Activated naive CD4-positive, alpha-beta T cell treated with anti-CD3 and anti-CD28 coated beads for 36 hours (primary cell): ENCODE measurements at regions not wholly inside any gene's neighbourhood (a gene's known extent, or its start where the extent isn't known, plus 50 kb on each side); places are given as distances from the start of the nearest gene placed in this dataset.
"Not testable (repeated sequence)": the region's sequence is repeated elsewhere in the genome, so short reads cannot be mapped to it uniquely, and the experiment has no call there.

Experiments
- CTCF ChIA-PET: fragments of 350-600 bp; sonication (Branson Sonifier 250); formaldehyde crosslinking; loops from one replicate; lab custom pipeline; 2021; ENCODE audit warnings: antibody characterized with exemption; lab: Charles Lee
- DNase-seq: peaks from one replicate; pipeline ENCODE4 v3.0.0-alpha.2; 2020
- H3K27ac Mint-ChIP-seq: one replicate; pipeline ENCODE4 v1.8.0; 2021; ENCODE audit warnings: mild to moderate bottlenecking, mixed read lengths
- H3K27me3 Mint-ChIP-seq: one replicate; pipeline ENCODE4 v1.8.0; 2021; ENCODE audit warnings: low read depth, mixed read lengths
- H3K36me3 Mint-ChIP-seq: one replicate; pipeline ENCODE4 v1.8.0; 2021; ENCODE audit warnings: low read depth, mixed read lengths
- H3K4me1 Mint-ChIP-seq: one replicate; pipeline ENCODE4 v1.8.0; 2021; ENCODE audit warnings: low read depth, mixed read lengths
- H3K4me3 Mint-ChIP-seq: one replicate; pipeline ENCODE4 v1.8.0; 2021; ENCODE audit warnings: mild to moderate bottlenecking, moderate library complexity, mixed read lengths
- H3K9me3 Mint-ChIP-seq: one replicate; pipeline ENCODE4 v1.8.0; 2021; ENCODE audit warnings: mixed read lengths
- intact Hi-C: fragments of 100-400 bp; cut with micrococcal nuclease; formaldehyde crosslinking; loops from one replicate; pipeline ENCODE4 v1.15.1; 2023

GRCh38 chr16:32881631-32882030, 205.7 kb upstream of the TP53TG3 start:
- H3K4me1 Mint-ChIP-seq, H3K4me3 Mint-ChIP-seq, intact Hi-C loops, CTCF ChIA-PET, H3K36me3 Mint-ChIP-seq, DNase-seq, H3K27me3 Mint-ChIP-seq, H3K9me3 Mint-ChIP-seq, H3K27ac Mint-ChIP-seq: not testable (repeated sequence)

GRCh38 chr16:32880009-32880408, 204.0 kb upstream of the TP53TG3 start:
- H3K4me1 Mint-ChIP-seq, CTCF ChIA-PET, H3K4me3 Mint-ChIP-seq, H3K27me3 Mint-ChIP-seq, H3K36me3 Mint-ChIP-seq, DNase-seq, intact Hi-C loops, H3K27ac Mint-ChIP-seq, H3K9me3 Mint-ChIP-seq: not testable (repeated sequence)

DNA sequence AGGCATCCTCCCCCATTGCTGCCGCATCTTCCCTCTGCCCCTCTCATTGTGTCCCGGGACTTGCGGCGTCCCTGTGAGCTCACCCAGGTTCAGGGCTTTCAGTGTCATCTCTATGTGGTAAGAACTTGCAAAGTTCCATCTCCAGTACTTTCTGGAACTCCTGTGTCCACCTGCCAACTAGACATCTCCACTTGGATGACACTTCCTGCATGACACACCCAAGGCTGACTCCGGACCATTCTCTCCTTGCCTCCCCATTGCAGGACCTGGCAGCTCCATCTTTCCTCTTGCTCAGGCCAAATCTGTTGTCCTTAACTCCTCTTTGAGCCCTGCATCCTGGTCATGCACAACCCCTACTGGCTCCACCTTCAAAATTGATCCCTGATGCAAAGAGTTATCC, 200.8 kb upstream of the TP53TG3 start:
- CTCF ChIA-PET, H3K27ac Mint-ChIP-seq, H3K4me1 Mint-ChIP-seq, intact Hi-C loops, H3K27me3 Mint-ChIP-seq, DNase-seq, H3K36me3 Mint-ChIP-seq, H3K4me3 Mint-ChIP-seq, H3K9me3 Mint-ChIP-seq: not testable (repeated sequence)

- CTCF ChIA-PET, H3K27ac Mint-ChIP-seq, H3K4me3 Mint-ChIP-seq, H3K4me1 Mint-ChIP-seq, intact Hi-C loops, H3K9me3 Mint-ChIP-seq, H3K36me3 Mint-ChIP-seq, DNase-seq, H3K27me3 Mint-ChIP-seq: not testable (repeated sequence)
Measured at GRCh38 chr16:32873783-32874182, 197.8 kb upstream of the TP53TG3 start.

DNA sequence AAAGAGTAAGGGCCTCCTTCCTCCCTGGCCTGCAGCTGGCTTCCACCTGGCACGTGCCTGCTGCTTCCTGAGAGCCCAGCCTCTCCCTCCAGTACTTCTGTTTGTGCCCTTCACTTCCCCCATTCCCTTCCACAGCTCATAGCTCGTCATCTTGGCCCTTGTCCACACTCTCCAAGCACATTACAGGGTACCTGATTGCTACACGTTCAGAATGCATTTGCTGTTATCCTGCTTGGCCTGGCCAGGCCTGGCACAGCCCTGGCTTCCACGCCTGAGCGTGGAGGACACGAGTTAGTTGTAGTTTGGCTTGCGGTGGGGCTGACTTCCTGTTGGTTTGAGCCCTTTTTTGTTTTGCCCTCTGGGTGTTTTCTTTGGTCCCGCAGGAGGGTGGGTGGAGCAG, 197.2 kb upstream of the TP53TG3 start:
- H3K27me3 Mint-ChIP-seq, H3K27ac Mint-ChIP-seq, H3K9me3 Mint-ChIP-seq, CTCF ChIA-PET, H3K36me3 Mint-ChIP-seq, H3K4me1 Mint-ChIP-seq, H3K4me3 Mint-ChIP-seq, intact Hi-C loops, DNase-seq: not testable (repeated sequence)

- intact Hi-C loops, H3K9me3 Mint-ChIP-seq, H3K4me3 Mint-ChIP-seq, CTCF ChIA-PET, H3K4me1 Mint-ChIP-seq, H3K36me3 Mint-ChIP-seq, DNase-seq, H3K27me3 Mint-ChIP-seq, H3K27ac Mint-ChIP-seq: not testable (repeated sequence)
Measured at GRCh38 chr16:32870628-32871027, 194.7 kb upstream of the TP53TG3 start.

GRCh38 chr16:32868334-32868733, 192.4 kb upstream of the TP53TG3 start:
- H3K27me3 Mint-ChIP-seq, intact Hi-C loops, H3K36me3 Mint-ChIP-seq: not testable (repeated sequence)

DNA sequence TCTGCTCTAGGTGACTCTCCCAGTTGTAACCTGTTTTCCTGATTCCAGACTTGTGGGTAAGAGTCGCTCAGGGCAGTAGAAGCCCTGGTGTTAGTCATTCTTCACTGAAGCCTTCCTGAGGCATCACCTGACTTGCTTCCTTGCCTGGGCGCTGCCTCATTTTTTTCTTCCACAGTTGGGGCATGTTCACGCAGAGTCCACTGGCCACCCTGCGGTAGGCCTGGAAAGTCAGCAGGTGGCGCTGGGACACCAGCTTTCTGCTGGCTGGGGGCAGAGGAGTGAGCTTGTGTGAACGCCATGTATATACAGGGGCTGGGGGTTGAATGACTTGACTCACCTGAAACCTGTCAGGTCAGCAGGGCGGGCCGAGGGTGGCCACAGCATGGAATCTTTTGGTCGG, 189.3 kb upstream of the TP53TG3 start:
- H3K4me3 Mint-ChIP-seq, DNase-seq, H3K27ac Mint-ChIP-seq, H3K4me1 Mint-ChIP-seq, CTCF ChIA-PET, H3K9me3 Mint-ChIP-seq, H3K27me3 Mint-ChIP-seq, intact Hi-C loops, H3K36me3 Mint-ChIP-seq: not testable (repeated sequence)

More at GRCh38 chr16:32868334-32868733, 192.4 kb upstream of the TP53TG3 start:
- H3K9me3 Mint-ChIP-seq, CTCF ChIA-PET, H3K27ac Mint-ChIP-seq, H3K4me1 Mint-ChIP-seq, DNase-seq, H3K4me3 Mint-ChIP-seq: not testable (repeated sequence)

DNA sequence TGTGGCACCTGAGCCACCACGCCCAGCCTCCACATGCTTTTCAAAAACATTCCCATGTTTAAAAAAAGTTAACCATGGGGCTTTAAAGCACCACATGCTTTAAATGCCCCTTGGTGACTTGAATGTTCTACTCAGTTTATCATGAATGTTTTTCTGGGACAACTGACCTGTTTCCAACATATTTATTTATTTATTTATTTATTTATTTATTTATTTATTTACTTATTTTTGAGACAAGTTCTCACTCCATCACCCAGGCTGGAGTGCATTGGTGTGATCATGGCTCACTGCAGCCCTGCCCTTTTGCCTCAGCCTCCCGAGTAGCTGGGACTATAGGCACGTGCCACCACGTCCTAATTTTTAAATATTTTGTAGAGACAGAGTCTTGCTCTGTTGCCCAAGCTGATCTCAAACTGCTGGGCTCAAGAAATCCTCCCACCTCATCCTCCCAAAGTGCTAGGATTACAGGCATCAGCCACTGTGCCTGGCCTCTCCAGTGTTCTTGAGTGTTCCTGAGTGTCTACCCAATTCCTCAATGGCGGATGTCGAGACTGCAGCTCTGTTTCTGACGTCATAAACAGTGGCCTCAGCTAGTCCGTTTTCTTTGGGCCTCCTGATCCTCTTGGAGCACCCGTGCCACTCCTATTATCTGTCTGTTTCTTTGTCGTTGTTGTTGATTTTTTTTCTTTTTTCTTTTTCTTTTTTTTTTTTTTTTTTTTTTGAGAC, 185.7 kb upstream of the TP53TG3 start:
- H3K27me3 Mint-ChIP-seq, H3K4me1 Mint-ChIP-seq, CTCF ChIA-PET, intact Hi-C loops, DNase-seq, H3K4me3 Mint-ChIP-seq, H3K9me3 Mint-ChIP-seq, H3K27ac Mint-ChIP-seq, H3K36me3 Mint-ChIP-seq: not testable (repeated sequence)

GRCh38 chr16:32847379-32847778, 171.4 kb upstream of the TP53TG3 start:
- intact Hi-C loops, DNase-seq, H3K4me3 Mint-ChIP-seq, H3K4me1 Mint-ChIP-seq, H3K9me3 Mint-ChIP-seq, H3K27ac Mint-ChIP-seq, H3K27me3 Mint-ChIP-seq, H3K36me3 Mint-ChIP-seq, CTCF ChIA-PET: not testable (repeated sequence)

DNA sequence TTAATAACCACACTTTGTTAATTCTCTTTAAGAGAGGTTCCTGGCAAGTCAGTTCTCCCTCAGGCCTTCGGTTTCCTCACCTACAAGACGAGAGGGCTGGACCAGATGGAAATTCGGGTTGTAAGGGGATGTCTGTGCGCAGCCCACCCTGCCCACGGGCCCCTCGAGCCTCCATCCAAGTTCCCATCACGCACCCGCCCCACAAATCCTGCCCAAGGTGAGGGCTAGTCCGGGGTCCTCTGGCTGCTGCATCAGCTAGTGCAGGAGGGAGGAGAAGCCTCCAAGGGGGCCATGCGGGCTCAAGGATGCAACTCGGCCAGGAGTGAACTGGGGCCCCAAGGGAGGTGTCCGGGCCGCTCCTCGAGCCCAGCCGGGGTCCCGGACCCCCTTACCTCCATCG, 169.6 kb upstream of the TP53TG3 start:
- CTCF ChIA-PET, H3K4me3 Mint-ChIP-seq, H3K36me3 Mint-ChIP-seq, H3K27me3 Mint-ChIP-seq, H3K27ac Mint-ChIP-seq, DNase-seq, H3K9me3 Mint-ChIP-seq, H3K4me1 Mint-ChIP-seq, intact Hi-C loops: not testable (repeated sequence)

DNA sequence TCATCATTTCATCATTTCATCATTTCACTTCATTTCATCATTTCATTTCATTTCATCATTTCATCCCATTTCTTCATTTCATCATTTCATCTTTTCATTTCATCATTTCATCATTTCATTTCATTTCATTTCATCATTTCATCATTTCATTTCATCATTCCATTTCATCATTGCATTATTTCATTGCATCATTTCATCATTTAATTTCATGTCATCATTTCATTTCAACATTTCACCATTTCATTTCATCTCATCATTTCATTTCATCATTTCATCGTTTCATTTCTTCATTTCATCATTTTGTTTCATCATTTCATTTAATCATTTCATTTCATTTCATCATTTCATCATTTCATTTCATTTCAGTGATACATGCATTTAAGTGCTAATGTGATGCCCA, 166.9 kb upstream of the TP53TG3 start:
- H3K4me3 Mint-ChIP-seq, H3K9me3 Mint-ChIP-seq, CTCF ChIA-PET: not testable (repeated sequence)

GRCh38 chr16:32807280-32807679, 131.3 kb upstream of the TP53TG3 start:
- H3K9me3 Mint-ChIP-seq, H3K36me3 Mint-ChIP-seq, CTCF ChIA-PET, H3K27ac Mint-ChIP-seq, DNase-seq, H3K4me1 Mint-ChIP-seq, H3K4me3 Mint-ChIP-seq, intact Hi-C loops, H3K27me3 Mint-ChIP-seq: not testable (repeated sequence)

More for the DNA sequence above, 166.9 kb upstream of the TP53TG3 start:
- H3K4me1 Mint-ChIP-seq, H3K36me3 Mint-ChIP-seq, intact Hi-C loops, DNase-seq, H3K27ac Mint-ChIP-seq, H3K27me3 Mint-ChIP-seq: not testable (repeated sequence)
